Endothelial cell (in vitro differentiated cells): ENCODE measurements at regions not wholly inside any gene's neighbourhood (a gene's known extent, or its start where the extent isn't known, plus 50 kb on each side); places are given as distances from the start of the nearest gene placed in this dataset.

ENCODE experiments used
- DNase-seq: peaks from one replicate; pipeline ENCODE4 v3.0.0; 2021; ENCODE audit warnings: low spot score
- H3K27ac Mint-ChIP-seq: one replicate; pipeline ENCODE4 v1.8.0; 2021; ENCODE audit warnings: mixed read lengths, inconsistent platforms; ENCODE audit not compliant: unreplicated experiment
- H3K27me3 Mint-ChIP-seq: one replicate; pipeline ENCODE4 v1.8.0; 2021; ENCODE audit warnings: mild to moderate bottlenecking, moderate library complexity, mixed read lengths, inconsistent platforms; ENCODE audit not compliant: unreplicated experiment
- H3K36me3 Mint-ChIP-seq: one replicate; pipeline ENCODE4 v1.8.0; 2021; ENCODE audit warnings: mild to moderate bottlenecking, low read depth, mixed read lengths, inconsistent platforms; ENCODE audit not compliant: unreplicated experiment
- H3K4me1 Mint-ChIP-seq: one replicate; pipeline ENCODE4 v1.8.0; 2021; ENCODE audit warnings: mild to moderate bottlenecking, mixed read lengths, inconsistent platforms; ENCODE audit not compliant: unreplicated experiment
- H3K4me3 Mint-ChIP-seq: one replicate; pipeline ENCODE4 v1.8.0; 2021; ENCODE audit warnings: mild to moderate bottlenecking, mixed read lengths, inconsistent platforms; ENCODE audit not compliant: unreplicated experiment
- H3K9me3 Mint-ChIP-seq: one replicate; pipeline ENCODE4 v1.8.0; 2021; ENCODE audit warnings: mixed read lengths, inconsistent platforms; ENCODE audit not compliant: unreplicated experiment
- CTCF ChIP-seq: fragments of 200-600 bp; sonication (generic); IDR thresholded peaks from one replicate; pipeline ENCODE4 v1.5.0; 2021; ENCODE audit warnings: antibody characterized with exemption; ENCODE audit not compliant: unreplicated experiment

GRCh38 chr9:102054811-102055210 is 316.4 kb upstream of the GRIN3A start:
- DNase-seq = no peak
- Mint-ChIP-seq H3K27me3 (no peaks in the 10 kb centered on the region), H3K27ac (no peak overlapping the region), H3K9me3 (peaks cover 9% of the 10 kb centered on the region), H3K36me3 (no peaks in the 10 kb centered on the region), H3K4me1 (no peaks in the 10 kb centered on the region), H3K4me3 (no peak overlapping the region)
- no peak for TF ChIP-seq CTCF

- Mint-ChIP-seq H3K36me3 (no peaks in the 10 kb centered on the region), H3K9me3 (peaks cover 22% of the 10 kb centered on the region), H3K27me3 (no peaks in the 10 kb centered on the region), H3K4me3 (no peak overlapping the region), H3K27ac (no peak overlapping the region), H3K4me1 (no peaks in the 10 kb centered on the region)
- DNase-seq = no peak
- TF ChIP-seq CTCF = no peak
Measured at GRCh38 chr9:102049586-102050246, 311.3 kb upstream of the GRIN3A start.

DNA sequence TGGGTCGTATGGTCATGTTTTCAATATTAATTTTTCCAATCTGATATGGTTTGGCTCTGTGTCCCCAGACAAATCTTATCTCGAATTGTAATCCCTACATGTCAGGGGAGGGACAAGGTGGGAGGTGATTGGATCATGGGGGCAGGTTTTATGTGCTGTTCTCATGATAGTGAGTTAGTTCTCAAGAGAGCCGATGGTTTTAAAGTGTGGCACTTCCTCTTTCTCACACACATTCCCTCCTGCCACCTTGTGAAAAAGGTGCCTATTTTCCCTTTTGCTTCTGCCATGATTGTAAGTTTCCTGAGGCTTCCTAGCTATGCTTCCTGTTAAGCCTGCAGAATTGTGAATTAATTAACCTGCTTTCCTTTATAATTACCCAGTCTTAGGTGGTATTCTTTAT is 309.1 kb upstream of the GRIN3A start:
- Mint-ChIP-seq H3K9me3 (peaks cover 25% of the 10 kb centered on the region), H3K4me3 (no peak overlapping the region), H3K27ac (no peak overlapping the region), H3K27me3 (peaks cover 4% of the 10 kb centered on the region), H3K4me1 (no peaks in the 10 kb centered on the region), H3K36me3 (no peaks in the 10 kb centered on the region)
- TF ChIP-seq CTCF = no peak
- no peak for DNase-seq

- Mint-ChIP-seq H3K4me1 (no peaks in the 10 kb centered on the region), H3K4me3 (no peak overlapping the region), H3K27ac (no peak overlapping the region), H3K27me3 (peaks cover 4% of the 10 kb centered on the region), H3K9me3 (peaks cover 27% of the 10 kb centered on the region), H3K36me3 (no peaks in the 10 kb centered on the region)
- DNase-seq = no peak
- no peak for TF ChIP-seq CTCF
Measured at GRCh38 chr9:102044133-102044532, 305.7 kb upstream of the GRIN3A start.

- Mint-ChIP-seq H3K36me3 (no peaks in the 10 kb centered on the region), H3K4me1 (no peaks in the 10 kb centered on the region), H3K9me3 (peaks cover 18% of the 10 kb centered on the region), H3K4me3 (no peak overlapping the region), H3K27ac (no peak overlapping the region), H3K27me3 (peaks cover under 1% of the 10 kb centered on the region)
- no peak for DNase-seq
- no peak for TF ChIP-seq CTCF
Measured at GRCh38 chr9:102038006-102038405, 299.6 kb upstream of the GRIN3A start.
